H9 (cell line): ENCODE measurements at regions not wholly inside any gene's neighbourhood (a gene's known extent, or its start where the extent isn't known, plus 50 kb on each side); places are given as distances from the start of the nearest gene placed in this dataset.

ENCODE experiments used
- DNase-seq: peaks from one replicate; pipeline ENCODE4 v3.0.0-alpha.2; 2017
- H2AFZ ChIP-seq: one replicate; pipeline ENCODE4 v1.6.1; 2013; ENCODE audit warnings: mild to moderate bottlenecking, low read length, control low read depth, moderate library complexity
- H2AK5ac ChIP-seq: 2 replicates; pipeline ENCODE4 v1.6.1; 2013; ENCODE audit warnings: low read length, control low read depth, mixed read lengths; ENCODE audit not compliant: insufficient read length
- H2BK120ac ChIP-seq: one replicate; pipeline ENCODE4 v1.6.1; 2013; ENCODE audit warnings: low read depth, mild to moderate bottlenecking, low read length, control low read depth, inconsistent platforms; ENCODE audit not compliant: poor library complexity, severe bottlenecking
- H2BK12ac ChIP-seq: 2 replicates; pipeline ENCODE4 v1.6.1; 2013; ENCODE audit warnings: low read length, control low read depth, mixed read lengths, low read depth; ENCODE audit not compliant: insufficient read length
- H2BK15ac ChIP-seq: 2 replicates; pipeline ENCODE4 v1.6.1; 2013; ENCODE audit warnings: low read depth, low read length, control low read depth
- H2BK20ac ChIP-seq: one replicate; pipeline ENCODE4 v1.6.1; 2013; ENCODE audit warnings: low read depth, mild to moderate bottlenecking, low read length, control low read depth, inconsistent platforms; ENCODE audit not compliant: poor library complexity, severe bottlenecking
- H2BK5ac ChIP-seq: 2 replicates; pipeline ENCODE4 v1.6.1; 2013; ENCODE audit warnings: low read length, control low read depth, mixed read lengths; ENCODE audit not compliant: insufficient read length
- H3K14ac ChIP-seq: 2 replicates; pipeline ENCODE4 v1.6.1; 2013; ENCODE audit warnings: low read length, control low read depth; ENCODE audit not compliant: insufficient read depth
- H3K18ac ChIP-seq: 2 replicates; pipeline ENCODE4 v1.6.1; 2013; ENCODE audit warnings: low read depth, mild to moderate bottlenecking, mixed read lengths, low read length, control low read depth; ENCODE audit not compliant: insufficient read length
- H3K23ac ChIP-seq: 2 replicates; pipeline ENCODE4 v1.6.1; 2013; ENCODE audit warnings: low read length, control low read depth, mixed read lengths, low read depth; ENCODE audit not compliant: insufficient read length
- H3K23me2 ChIP-seq: 2 replicates; pipeline ENCODE4 v1.6.1; 2013; ENCODE audit warnings: low read depth, mild to moderate bottlenecking, mixed read lengths, low read length, control low read depth; ENCODE audit not compliant: insufficient read length, poor library complexity, severe bottlenecking
- H3K27ac ChIP-seq: 2 replicates; pipeline ENCODE4 v1.5.1; 2013; ENCODE audit warnings: low read length, control low read depth, mixed read lengths, low read depth; ENCODE audit not compliant: insufficient read length
- H3K27me3 ChIP-seq: 2 replicates; pipeline ENCODE4 v1.6.1; 2013; ENCODE audit warnings: low read length, control low read depth, inconsistent platforms; ENCODE audit not compliant: insufficient read depth
- H3K4ac ChIP-seq: 2 replicates; pipeline ENCODE4 v1.6.1; 2013; ENCODE audit warnings: low read depth, mild to moderate bottlenecking, control low read depth, inconsistent platforms, low read length, moderate library complexity
- H3K4me1 ChIP-seq: 2 replicates; pipeline ENCODE4 v1.6.1; 2013; ENCODE audit warnings: low read length, control low read depth, inconsistent platforms; ENCODE audit not compliant: insufficient read depth
- H3K4me2 ChIP-seq: 2 replicates; pipeline ENCODE4 v1.6.1; 2013; ENCODE audit warnings: low read length, control low read depth, mixed read lengths; ENCODE audit not compliant: insufficient read length, insufficient read depth
- H3K56ac ChIP-seq: 2 replicates; pipeline ENCODE4 v1.6.1; 2013; ENCODE audit warnings: low read depth, mild to moderate bottlenecking, mixed read lengths, low read length, control low read depth; ENCODE audit not compliant: insufficient read length
- H3K79me1 ChIP-seq: 2 replicates; pipeline ENCODE4 v1.6.1; 2013; ENCODE audit warnings: low read depth, mild to moderate bottlenecking, moderate library complexity, low read length, control low read depth, inconsistent platforms; ENCODE audit not compliant: insufficient read depth, poor library complexity, severe bottlenecking
- H3K79me2 ChIP-seq: 2 replicates; pipeline ENCODE4 v1.6.1; 2013; ENCODE audit warnings: low read length, control low read depth, inconsistent platforms; ENCODE audit not compliant: insufficient read depth
- H3K9ac ChIP-seq: 2 replicates; pipeline ENCODE4 v1.6.1; 2013; ENCODE audit warnings: low read length, control low read depth, mixed read lengths; ENCODE audit not compliant: insufficient read length; ENCODE audit errors: extremely low read depth
- H3K9me3 ChIP-seq: one replicate; pipeline ENCODE4 v1.6.1; 2013; ENCODE audit warnings: low read depth, low read length, inconsistent platforms; ENCODE audit not compliant: control insufficient read depth
- H3T11ph ChIP-seq: one replicate; pipeline ENCODE4 v1.6.1; 2013; ENCODE audit warnings: mild to moderate bottlenecking, low read length, control low read depth, inconsistent platforms
- H4K20me1 ChIP-seq: one replicate; pipeline ENCODE4 v1.6.1; 2013; ENCODE audit not compliant: control insufficient read depth, insufficient read length, insufficient read depth
- H4K5ac ChIP-seq: 2 replicates; pipeline ENCODE4 v1.6.1; 2013; ENCODE audit warnings: low read depth, mild to moderate bottlenecking, mixed read lengths, low read length, control low read depth; ENCODE audit not compliant: insufficient read length
- H4K8ac ChIP-seq: replicated peaks from 2 replicates; pipeline ENCODE4 v1.6.1; 2013; ENCODE audit warnings: low read length, control low read depth, mixed read lengths, low read depth; ENCODE audit not compliant: insufficient read length
- H4K91ac ChIP-seq: 2 replicates; pipeline ENCODE4 v1.6.1; 2013; ENCODE audit warnings: low read depth, mild to moderate bottlenecking, moderate library complexity, mixed read lengths, low read length, control low read depth; ENCODE audit not compliant: insufficient read length
- H3K27ac Mint-ChIP-seq, 3 experiments: 2 replicates in 2 of 3; 3 replicates in 1 of 3; pipeline ENCODE4 v1.8.0; 2020 to 2021; ENCODE audit warnings: mixed read lengths in 3 of 3, mild to moderate bottlenecking in 1 of 3, moderate library complexity in 1 of 3
- H3K27me3 Mint-ChIP-seq: 2 replicates; pipeline ENCODE4 v1.8.0; 2021; ENCODE audit warnings: low read depth, mild to moderate bottlenecking, moderate library complexity, mixed read lengths
- H3K36me3 Mint-ChIP-seq, 3 experiments: 2 replicates in 2 of 3; 3 replicates in 1 of 3; pipeline ENCODE4 v1.8.0; 2020 to 2021; ENCODE audit warnings: low read depth in 3 of 3, mixed read lengths in 3 of 3; ENCODE audit not compliant: insufficient read depth in 1 of 3
- H3K4me1 Mint-ChIP-seq, 2 experiments: 2 replicates each; pipeline ENCODE4 v1.8.0; 2020; ENCODE audit warnings: mixed read lengths in 2 of 2
- H3K4me3 Mint-ChIP-seq, 2 experiments: 2 replicates in 1 of 2; 3 replicates in 1 of 2; pipeline ENCODE4 v1.8.0; 2020 to 2021; ENCODE audit warnings: mild to moderate bottlenecking in 2 of 2, mixed read lengths in 2 of 2, moderate library complexity in 1 of 2
- H3K9me3 Mint-ChIP-seq, 2 experiments: 2 replicates in 1 of 2; 3 replicates in 1 of 2; pipeline ENCODE4 v1.8.0; 2020; ENCODE audit warnings: mild to moderate bottlenecking in 2 of 2, mixed read lengths in 2 of 2, moderate library complexity in 1 of 2
- CTCF ChIP-seq: fragments of 200-600 bp; sonication (generic); conservative IDR thresholded peaks from 3 replicates; pipeline ENCODE4 v1.8.0; 2021; ENCODE audit warnings: antibody characterized with exemption, mild to moderate bottlenecking
- WGBS: extraction: QIAGEN DNeasy Blood & Tissue Kit; methylation state at CpG from one replicate; pipeline ENCODE4 v1.1.7; 2013; ENCODE audit warnings: missing lambda C conversion rate, low lambda C conversion rate, mixed read lengths; ENCODE audit not compliant: insufficient read length; ENCODE audit errors: extremely low coverage; 5-methylcytosine and 5-hydroxymethylcytosine counted together

- no peak overlapping the region for H2BK5ac ChIP-seq
- H3K56ac ChIP-seq, result no peak overlapping the region
- H3K79me1 ChIP-seq, result no peaks in the 10 kb centered on the region
- no peak overlapping the region for H3K4me3 Mint-ChIP-seq
- no peaks in the 10 kb centered on the region for H3K4me1 Mint-ChIP-seq
- H3K27ac Mint-ChIP-seq, result no peak overlapping the region
- H3T11ph ChIP-seq, result no peak overlapping the region
- peaks cover 2% of the 10 kb centered on the region; the same call in 1 of the 2 replicates for H3K27me3 Mint-ChIP-seq
- no peak overlapping the region for H3K4ac ChIP-seq
- no peak overlapping the region for H2AK5ac ChIP-seq
- H4K8ac ChIP-seq, result no peak overlapping the region
- no peaks in the 10 kb centered on the region for H3K36me3 Mint-ChIP-seq
- H3K4me2 ChIP-seq, result no peak overlapping the region
- H3K9me3 ChIP-seq, result no peaks in the 10 kb centered on the region
- no peak overlapping the region for H4K5ac ChIP-seq
- H3K27me3 ChIP-seq, result no peaks in the 10 kb centered on the region
- no peak for DNase-seq
- H3K23me2 ChIP-seq, result no peaks in the 10 kb centered on the region
- H3K14ac ChIP-seq, result no peak overlapping the region
- no peak overlapping the region for H2BK15ac ChIP-seq
- no peak overlapping the region for H2BK20ac ChIP-seq
- H4K91ac ChIP-seq, result no peak overlapping the region
- no peak overlapping the region for H3K23ac ChIP-seq
- H2BK120ac ChIP-seq, result no peak overlapping the region
- H3K18ac ChIP-seq, result no peak overlapping the region
- H3K79me2 ChIP-seq, result no peaks in the 10 kb centered on the region
- no peaks in the 10 kb centered on the region for H3K4me1 ChIP-seq
- no peak overlapping the region for H2AFZ ChIP-seq
- H3K9ac ChIP-seq, result no peak overlapping the region
- WGBS, result no CpG with 5 or more reads among the region's 3 CpGs
- H2BK12ac ChIP-seq, result no peak overlapping the region
- H3K9me3 Mint-ChIP-seq, result no peaks in the 10 kb centered on the region
- TF ChIP-seq CTCF, result no peak
- H4K20me1 ChIP-seq, result no peaks in the 10 kb centered on the region
- H3K27ac ChIP-seq, result no peak overlapping the region
Observed at GRCh38 chr7:33687625-33688024, 217.7 kb upstream of the BMPER start.
